RWPE1 (cell line): ENCODE measurements at regions not wholly inside any gene's neighbourhood (a gene's known extent, or its start where the extent isn't known, plus 50 kb on each side); places are given as distances from the start of the nearest gene placed in this dataset.

Source experiments
- CTCF ChIA-PET: fragments of 350-600 bp; sonication (Branson Sonifier 250); formaldehyde crosslinking; extraction: SDS; loops from one replicate; lab custom pipeline; 2021; lab: Yijun Ruan, JAX
- POLR2A ChIA-PET: fragments of 400-600 bp; formaldehyde crosslinking; extraction: SDS; loops from one replicate; lab custom pipeline; 2020; ENCODE audit warnings: antibody characterized with exemption; ENCODE audit not compliant: low non-redundant PET; lab: Yijun Ruan, JAX
- DNase-seq: peaks from one replicate; pipeline ENCODE4 v3.0.0; 2012; ENCODE audit warnings: low spot score
- H3K27ac ChIP-seq: fragments of 450-650 bp; 2 replicates; pipeline ENCODE4 v1.5.1; 2017
- TF ChIP-seq, protein P1 (sequence below): fragments of 450-650 bp; conservative IDR thresholded peaks from 2 replicates; pipeline ENCODE4 v1.5.1; 2017; ENCODE audit warnings: low read depth, mild to moderate bottlenecking

DNA sequence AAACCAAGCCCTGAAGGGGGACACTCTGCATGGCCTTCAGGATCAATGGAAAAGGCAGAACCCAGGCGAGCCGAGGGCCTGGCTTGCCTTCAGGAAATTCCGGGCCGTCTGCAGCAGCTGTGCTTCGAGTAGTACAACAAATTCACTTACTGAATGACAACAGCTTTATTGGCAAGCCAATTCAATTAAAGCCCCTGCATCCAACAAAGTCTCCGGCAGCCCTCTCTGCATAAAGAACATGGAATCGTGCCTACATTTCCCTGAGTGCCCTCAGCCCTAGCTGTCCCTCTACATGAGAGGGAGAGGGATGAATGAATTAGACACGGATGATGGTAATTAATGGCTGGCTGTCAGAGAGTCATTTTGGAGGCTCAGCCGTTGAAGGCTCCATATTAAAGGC is 189.0 kb downstream of the BCL11A start:
- no peak overlapping the region for H3K27ac ChIP-seq
- POLR2A ChIA-PET = no interaction called here
- no peak for DNase-seq
- TF ChIP-seq, protein P1, sequence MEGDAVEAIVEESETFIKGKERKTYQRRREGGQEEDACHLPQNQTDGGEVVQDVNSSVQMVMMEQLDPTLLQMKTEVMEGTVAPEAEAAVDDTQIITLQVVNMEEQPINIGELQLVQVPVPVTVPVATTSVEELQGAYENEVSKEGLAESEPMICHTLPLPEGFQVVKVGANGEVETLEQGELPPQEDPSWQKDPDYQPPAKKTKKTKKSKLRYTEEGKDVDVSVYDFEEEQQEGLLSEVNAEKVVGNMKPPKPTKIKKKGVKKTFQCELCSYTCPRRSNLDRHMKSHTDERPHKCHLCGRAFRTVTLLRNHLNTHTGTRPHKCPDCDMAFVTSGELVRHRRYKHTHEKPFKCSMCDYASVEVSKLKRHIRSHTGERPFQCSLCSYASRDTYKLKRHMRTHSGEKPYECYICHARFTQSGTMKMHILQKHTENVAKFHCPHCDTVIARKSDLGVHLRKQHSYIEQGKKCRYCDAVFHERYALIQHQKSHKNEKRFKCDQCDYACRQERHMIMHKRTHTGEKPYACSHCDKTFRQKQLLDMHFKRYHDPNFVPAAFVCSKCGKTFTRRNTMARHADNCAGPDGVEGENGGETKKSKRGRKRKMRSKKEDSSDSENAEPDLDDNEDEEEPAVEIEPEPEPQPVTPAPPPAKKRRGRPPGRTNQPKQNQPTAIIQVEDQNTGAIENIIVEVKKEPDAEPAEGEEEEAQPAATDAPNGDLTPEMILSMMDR = no peak
- CTCF ChIA-PET = no interaction called here

DNA sequence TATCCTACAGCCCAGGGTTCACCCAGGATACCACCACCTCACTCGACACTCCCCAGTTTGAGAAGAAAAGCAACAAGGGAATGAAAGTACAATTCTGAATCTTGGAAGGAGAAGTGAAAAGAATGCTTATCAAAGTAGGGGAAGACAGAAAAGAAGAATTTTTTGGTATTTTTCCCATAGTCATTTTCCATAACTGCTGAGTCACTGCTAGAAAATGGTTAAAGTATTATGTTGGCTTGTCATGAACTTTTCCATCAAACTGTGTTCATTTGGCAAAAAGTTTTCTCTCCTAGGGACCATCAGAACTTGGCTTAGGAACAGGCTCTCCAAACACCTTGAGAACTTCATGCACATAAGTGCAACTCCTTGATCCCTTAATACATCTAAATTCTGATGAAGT is 192.0 kb downstream of the BCL11A start:
- DNase-seq = no peak
- ChIA-PET POLR2A (no interaction called here), CTCF (no interaction called here)
- TF ChIP-seq, protein P1 = no peak
- no peak overlapping the region for H3K27ac ChIP-seq

DNA sequence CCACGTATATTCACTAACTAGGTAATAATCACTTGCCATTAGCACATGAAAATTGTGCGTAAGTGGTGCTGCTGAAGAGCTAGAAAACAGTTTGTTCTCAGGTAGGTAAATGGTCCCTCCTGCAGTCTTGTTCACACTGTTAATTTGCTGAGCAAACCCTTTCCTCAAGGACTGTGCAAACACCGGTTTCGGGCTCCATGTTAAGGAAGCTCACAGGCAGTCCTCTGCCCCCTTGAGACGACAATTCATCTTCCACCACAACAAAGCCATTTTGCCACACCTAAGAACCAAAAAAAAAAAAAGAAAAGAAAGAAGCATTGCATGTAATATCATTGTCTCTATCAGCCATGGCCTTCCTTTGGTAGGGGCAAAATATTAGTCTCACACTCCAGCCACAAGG is 193.9 kb downstream of the BCL11A start:
- TF ChIP-seq, protein P1 = no peak
- CTCF ChIA-PET = no interaction called here
- H3K27ac ChIP-seq = no peak overlapping the region
- DNase-seq = no peak
- POLR2A ChIA-PET = no interaction called here

DNA sequence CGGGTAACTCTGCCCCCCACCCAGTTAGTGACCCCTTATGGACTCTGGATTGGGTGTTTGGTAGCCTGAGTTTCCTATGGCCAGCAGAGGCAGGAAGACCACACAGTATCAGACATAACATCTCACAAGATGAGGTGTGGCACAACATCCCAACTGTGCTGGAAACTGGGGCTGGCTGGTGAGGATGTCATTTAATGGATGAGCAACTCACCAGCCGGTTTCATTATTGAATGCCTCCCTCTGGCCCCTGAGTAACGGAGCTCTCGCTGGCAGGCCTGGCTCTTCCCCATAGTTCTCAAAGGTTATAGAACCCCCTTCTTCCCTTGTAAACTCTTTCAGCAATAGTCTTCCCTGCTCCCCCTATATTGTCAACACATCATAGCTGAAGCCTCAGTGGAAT is 195.0 kb downstream of the BCL11A start:
- H3K27ac ChIP-seq = no peak overlapping the region
- DNase-seq = no peak
- ChIA-PET CTCF (interaction anchor here (0.6 kb wide), 2 partner anchors 11 to 453 kb away, joined by 3 read pairs; no protein-coding TSS in a partner anchor), POLR2A (no interaction called here)
- TF ChIP-seq, protein P1 = no peak

DNA sequence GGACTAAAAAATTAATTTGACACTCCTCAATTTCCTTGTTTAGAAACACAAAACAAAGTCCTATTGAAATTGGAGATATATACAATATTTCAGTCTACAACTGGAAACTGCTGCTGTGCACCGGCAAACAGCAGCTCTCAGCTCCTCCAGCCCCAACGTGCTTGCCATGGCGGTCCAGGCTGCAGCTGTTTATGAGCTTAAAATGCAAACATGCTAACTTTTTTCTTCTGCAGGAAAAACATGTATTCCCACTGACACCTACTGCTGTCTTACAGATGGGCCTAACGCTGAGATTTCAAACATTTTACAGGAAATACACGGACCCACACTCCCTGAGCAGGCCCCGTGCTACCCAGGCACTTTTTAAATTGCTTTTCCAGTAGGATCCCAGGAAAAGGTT is 195.5 kb downstream of the BCL11A start:
- DNase-seq = no peak
- ChIA-PET CTCF (interaction anchor here (0.6 to 1.0 kb wide), 3 partner anchors 11 to 452 kb away, joined by 3 read pairs; no protein-coding TSS in a partner anchor), POLR2A (no interaction called here)
- H3K27ac ChIP-seq = no peak overlapping the region
- TF ChIP-seq, protein P1 = no peak

DNA sequence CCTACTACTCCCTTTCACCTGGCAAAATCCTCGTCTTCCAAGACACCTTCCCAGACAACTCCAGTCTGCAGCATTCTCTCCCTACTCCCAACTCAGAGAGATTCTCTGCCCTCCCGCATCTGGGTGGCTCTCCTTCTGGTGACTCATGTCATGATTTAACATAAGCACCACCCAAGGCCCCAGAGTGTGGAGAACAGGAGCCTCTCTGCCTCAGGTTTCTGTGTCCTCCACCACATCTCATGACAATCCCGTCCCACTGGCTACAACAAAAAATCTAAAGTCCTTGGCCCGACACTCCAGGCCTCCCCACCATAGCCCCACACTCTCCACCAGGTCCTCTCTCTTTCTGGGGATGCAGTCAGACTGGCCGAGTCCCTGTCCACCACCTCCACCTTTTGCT is 197.1 kb downstream of the BCL11A start:
- ChIA-PET POLR2A (no interaction called here), CTCF (no interaction called here)
- H3K27ac ChIP-seq = no peak overlapping the region
- TF ChIP-seq, protein P1 = no peak
- DNase-seq = peak; percentile 9
